HG03139 (cell line): ENCODE measurements at regions not wholly inside any gene's neighbourhood (a gene's known extent, or its start where the extent isn't known, plus 50 kb on each side); places are given as distances from the start of the nearest gene placed in this dataset.

ENCODE experiments used
- ATAC-seq: cut with Tn5 transposase; IDR thresholded peaks from one replicate; pipeline ENCODE4 v1.9.1; 2021; ENCODE audit not compliant: unreplicated experiment

GRCh38 chr1:83813576-83813975 is 185.4 kb downstream of the TTLL7 start:
- no peak for ATAC-seq

- no peak for ATAC-seq
Observed at GRCh38 chr1:83810144-83810543, 188.8 kb downstream of the TTLL7 start.

- no peak for ATAC-seq
Observed at GRCh38 chr1:83808536-83808935, 190.4 kb downstream of the TTLL7 start.

- no peak for ATAC-seq
Observed at GRCh38 chr1:83807821-83808220, 191.1 kb downstream of the TTLL7 start.

GRCh38 chr1:83807231-83807630 is 191.7 kb downstream of the TTLL7 start:
- ATAC-seq = no peak

GRCh38 chr1:83805921-83806320 is 193.0 kb downstream of the TTLL7 start:
- ATAC-seq = no peak

- no peak for ATAC-seq
Observed at GRCh38 chr1:83802460-83803152, 196.3 kb downstream of the TTLL7 start.

- no peak for ATAC-seq
Observed at GRCh38 chr1:83802023-83802422, 196.9 kb downstream of the TTLL7 start.

- ATAC-seq = no peak
Observed at GRCh38 chr1:83800066-83800465, 198.9 kb downstream of the TTLL7 start.

GRCh38 chr1:83799594-83799993 is 199.3 kb downstream of the TTLL7 start:
- no peak for ATAC-seq

GRCh38 chr1:83798965-83799364 is 200.0 kb downstream of the TTLL7 start:
- no peak for ATAC-seq

- no peak for ATAC-seq
Observed at GRCh38 chr1:83796409-83796808, 202.5 kb downstream of the TTLL7 start.

- no peak for ATAC-seq
Observed at GRCh38 chr1:83794384-83794783, 204.5 kb downstream of the TTLL7 start.

GRCh38 chr1:83791821-83792437 is 207.0 kb downstream of the TTLL7 start:
- ATAC-seq = no peak

GRCh38 chr1:83790446-83790845 is 208.5 kb downstream of the TTLL7 start:
- ATAC-seq = no peak

GRCh38 chr1:83787246-83787998 is 211.5 kb downstream of the TTLL7 start:
- no peak for ATAC-seq

GRCh38 chr1:83781667-83782066 is 217.3 kb downstream of the TTLL7 start:
- no peak for ATAC-seq

- ATAC-seq = no peak
Observed at GRCh38 chr1:83779565-83779964, 219.4 kb downstream of the TTLL7 start.

- no peak for ATAC-seq
Observed at GRCh38 chr1:83777758-83778101, 221.2 kb downstream of the TTLL7 start.

- no peak for ATAC-seq
Observed at GRCh38 chr1:83776913-83777757, 221.8 kb downstream of the TTLL7 start.

- no peak for ATAC-seq
Observed at GRCh38 chr1:83775977-83776603, 222.8 kb downstream of the TTLL7 start.
